ENCODE measurements at regions not wholly inside any gene's neighbourhood (a gene's known extent, or its start where the extent isn't known, plus 50 kb on each side); places are given as distances from the start of the nearest gene placed in this dataset.

- TF ChIP-seq EZH2 (IDR thresholded peaks at IDR 0.05; ENCODE audit: low read length), result no peak
- TF ChIP-seq CTCF (optimal IDR thresholded peaks at IDR 0.05 in 1 of 3, IDR thresholded peaks at IDR 0.05 in 1 of 3, conservative IDR thresholded peaks at IDR 0.05 in 1 of 3; ENCODE audit: extremely low read depth in 1 of 3, insufficient read depth in 2 of 3, low read length in 3 of 3), result no peak
Observed at GRCh38 chr5:8062521-8062920, 193.6 kb downstream of the MTRR start.

Data from keratinocyte (primary cell).